GM06990 (cell line): ENCODE measurements at regions not wholly inside any gene's neighbourhood (a gene's known extent, or its start where the extent isn't known, plus 50 kb on each side); places are given as distances from the start of the nearest gene placed in this dataset.

Experiments used
- DNase-seq: peaks from one replicate; pipeline ENCODE4 v3.0.0-alpha.2; 2011; ENCODE audit not compliant: insufficient read length; ENCODE audit errors: extremely low read depth
- H3K27me3 ChIP-seq: replicated peaks from 2 replicates; pipeline ENCODE4 v1.6.0; 2011; ENCODE audit warnings: low read length; ENCODE audit not compliant: control insufficient read depth, insufficient read depth
- H3K36me3 ChIP-seq: 2 replicates; pipeline ENCODE4 v1.5.1; 2011; ENCODE audit warnings: low read length; ENCODE audit not compliant: control insufficient read depth, insufficient read depth
- H3K4me3 ChIP-seq: replicated peaks from 2 replicates; pipeline ENCODE4 v1.5.1; 2011; ENCODE audit warnings: low read depth, mild to moderate bottlenecking, control low read depth, low read length
- CTCF ChIP-seq: IDR thresholded peaks from 2 replicates; pipeline ENCODE4 v1.5.1; 2011; ENCODE audit warnings: low read length, control low read depth, mild to moderate bottlenecking, inconsistent platforms; ENCODE audit not compliant: insufficient read depth, poor library complexity, severe bottlenecking

GRCh38 chr5:153039501-153039900 lies 451.0 kb upstream of the GRIA1 start:
- no peak for TF ChIP-seq CTCF

GRCh38 chr5:153043886-153044285 lies 446.6 kb upstream of the GRIA1 start:
- Histone ChIP-seq H3K36me3 (no peaks in the 10 kb centered on the region), H3K27me3 (no peaks in the 10 kb centered on the region), H3K4me3 (no peak overlapping the region)
- DNase-seq, result no peak
- no peak for TF ChIP-seq CTCF

More at GRCh38 chr5:153039501-153039900, 451.0 kb upstream of the GRIA1 start:
- Histone ChIP-seq H3K27me3 (no peaks in the 10 kb centered on the region), H3K36me3 (no peaks in the 10 kb centered on the region), H3K4me3 (no peak overlapping the region)
- no peak for DNase-seq

GRCh38 chr5:153050496-153051179 lies 439.8 kb upstream of the GRIA1 start:
- no peak overlapping the region for H3K4me3 ChIP-seq
- no peaks in the 10 kb centered on the region for H3K36me3 ChIP-seq
- no peaks in the 10 kb centered on the region for H3K27me3 ChIP-seq
- TF ChIP-seq CTCF, result no peak
- DNase-seq, result no peak

GRCh38 chr5:153066281-153066680 lies 424.2 kb upstream of the GRIA1 start:
- DNase-seq, result no peak
- H3K4me3 ChIP-seq, result no peak overlapping the region
- H3K36me3 ChIP-seq, result no peaks in the 10 kb centered on the region
- H3K27me3 ChIP-seq, result no peaks in the 10 kb centered on the region
- TF ChIP-seq CTCF, result no peak

GRCh38 chr5:153067869-153068268 lies 422.6 kb upstream of the GRIA1 start:
- H3K4me3 ChIP-seq, result no peak overlapping the region
- no peak for DNase-seq

More at GRCh38 chr5:153067869-153068268, 422.6 kb upstream of the GRIA1 start:
- TF ChIP-seq CTCF, result no peak
- H3K27me3 ChIP-seq, result no peaks in the 10 kb centered on the region
- no peaks in the 10 kb centered on the region for H3K36me3 ChIP-seq
